ENCODE measurements at regions not wholly inside any gene's neighbourhood (a gene's known extent, or its start where the extent isn't known, plus 50 kb on each side); places are given as distances from the start of the nearest gene placed in this dataset.

DNA sequence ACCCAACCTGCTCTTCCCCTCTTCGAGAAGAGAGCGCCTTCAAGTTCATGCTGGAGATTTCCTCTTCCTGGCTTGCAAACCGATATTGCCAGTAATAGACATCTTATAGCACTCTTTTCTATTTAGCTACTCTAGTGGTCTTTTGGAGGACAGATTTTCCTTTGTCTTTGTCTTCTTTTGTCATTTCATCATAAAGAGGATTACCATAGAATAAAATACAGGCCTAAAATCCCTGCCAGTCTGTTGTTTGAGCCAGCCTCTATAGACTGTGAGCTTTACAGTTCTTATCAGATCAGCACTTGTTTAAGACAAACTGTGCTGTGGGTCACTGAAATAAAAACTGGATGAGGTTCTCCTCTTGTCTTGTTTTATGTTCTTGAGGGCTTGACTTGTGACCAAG, 802.8 kb downstream of the NR2F1-AS1 start:
- TF ChIP-seq, protein P1, sequence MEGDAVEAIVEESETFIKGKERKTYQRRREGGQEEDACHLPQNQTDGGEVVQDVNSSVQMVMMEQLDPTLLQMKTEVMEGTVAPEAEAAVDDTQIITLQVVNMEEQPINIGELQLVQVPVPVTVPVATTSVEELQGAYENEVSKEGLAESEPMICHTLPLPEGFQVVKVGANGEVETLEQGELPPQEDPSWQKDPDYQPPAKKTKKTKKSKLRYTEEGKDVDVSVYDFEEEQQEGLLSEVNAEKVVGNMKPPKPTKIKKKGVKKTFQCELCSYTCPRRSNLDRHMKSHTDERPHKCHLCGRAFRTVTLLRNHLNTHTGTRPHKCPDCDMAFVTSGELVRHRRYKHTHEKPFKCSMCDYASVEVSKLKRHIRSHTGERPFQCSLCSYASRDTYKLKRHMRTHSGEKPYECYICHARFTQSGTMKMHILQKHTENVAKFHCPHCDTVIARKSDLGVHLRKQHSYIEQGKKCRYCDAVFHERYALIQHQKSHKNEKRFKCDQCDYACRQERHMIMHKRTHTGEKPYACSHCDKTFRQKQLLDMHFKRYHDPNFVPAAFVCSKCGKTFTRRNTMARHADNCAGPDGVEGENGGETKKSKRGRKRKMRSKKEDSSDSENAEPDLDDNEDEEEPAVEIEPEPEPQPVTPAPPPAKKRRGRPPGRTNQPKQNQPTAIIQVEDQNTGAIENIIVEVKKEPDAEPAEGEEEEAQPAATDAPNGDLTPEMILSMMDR (IDR thresholded peaks at IDR 0.05) = no peak
- TF ChIP-seq POLR2A (IDR thresholded peaks at IDR 0.05) = no peak
